ENCODE measurements at regions not wholly inside any gene's neighbourhood (a gene's known extent, or its start where the extent isn't known, plus 50 kb on each side); places are given as distances from the start of the nearest gene placed in this dataset.

DNA sequence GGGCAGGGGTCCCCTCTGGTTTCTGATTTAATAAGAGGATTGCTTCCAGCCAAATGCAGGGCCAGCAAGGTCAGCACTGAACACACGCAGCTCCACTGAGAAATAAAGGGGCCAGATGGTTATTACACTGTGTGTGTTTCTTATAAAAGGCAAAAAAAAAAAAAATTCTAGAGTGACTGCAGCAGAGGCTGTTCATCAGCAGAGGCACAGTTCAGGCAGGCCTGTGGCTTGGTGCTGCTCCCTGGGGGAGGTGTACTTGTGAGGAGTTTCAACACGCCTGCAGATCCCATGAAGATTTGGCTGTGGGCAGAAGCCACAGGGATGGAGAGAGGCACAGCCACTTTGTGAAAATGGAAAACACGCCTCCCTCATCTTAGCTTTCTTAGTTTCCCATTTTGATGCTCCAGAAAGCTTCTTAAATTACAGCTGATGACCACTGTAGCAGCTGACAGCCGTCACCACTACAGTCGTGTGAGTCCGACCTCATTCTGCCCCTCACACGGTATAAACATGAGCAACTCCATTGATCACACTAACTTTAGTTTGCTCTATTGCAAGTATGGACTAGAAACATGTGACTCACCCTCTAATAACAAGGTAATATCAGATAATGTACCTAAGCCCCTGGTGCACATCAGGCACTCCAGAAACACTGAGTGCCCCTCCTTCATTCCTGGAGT, 726.5 kb upstream of the RAB6C start:
- TF ChIP-seq, protein P1, sequence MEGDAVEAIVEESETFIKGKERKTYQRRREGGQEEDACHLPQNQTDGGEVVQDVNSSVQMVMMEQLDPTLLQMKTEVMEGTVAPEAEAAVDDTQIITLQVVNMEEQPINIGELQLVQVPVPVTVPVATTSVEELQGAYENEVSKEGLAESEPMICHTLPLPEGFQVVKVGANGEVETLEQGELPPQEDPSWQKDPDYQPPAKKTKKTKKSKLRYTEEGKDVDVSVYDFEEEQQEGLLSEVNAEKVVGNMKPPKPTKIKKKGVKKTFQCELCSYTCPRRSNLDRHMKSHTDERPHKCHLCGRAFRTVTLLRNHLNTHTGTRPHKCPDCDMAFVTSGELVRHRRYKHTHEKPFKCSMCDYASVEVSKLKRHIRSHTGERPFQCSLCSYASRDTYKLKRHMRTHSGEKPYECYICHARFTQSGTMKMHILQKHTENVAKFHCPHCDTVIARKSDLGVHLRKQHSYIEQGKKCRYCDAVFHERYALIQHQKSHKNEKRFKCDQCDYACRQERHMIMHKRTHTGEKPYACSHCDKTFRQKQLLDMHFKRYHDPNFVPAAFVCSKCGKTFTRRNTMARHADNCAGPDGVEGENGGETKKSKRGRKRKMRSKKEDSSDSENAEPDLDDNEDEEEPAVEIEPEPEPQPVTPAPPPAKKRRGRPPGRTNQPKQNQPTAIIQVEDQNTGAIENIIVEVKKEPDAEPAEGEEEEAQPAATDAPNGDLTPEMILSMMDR (IDR thresholded peaks at IDR 0.05), result no peak
- TF ChIP-seq POLR2A (IDR thresholded peaks at IDR 0.05), result no peak
